Peyer's patch (tissue), 4 donors: ENCODE measurements at regions not wholly inside any gene's neighbourhood (a gene's known extent, or its start where the extent isn't known, plus 50 kb on each side); places are given as distances from the start of the nearest gene placed in this dataset.
"Not testable (repeated sequence)": the region's sequence is repeated elsewhere in the genome, so short reads cannot be mapped to it uniquely, and the experiment has no call there.

Experiments used
- DNase-seq, 3 donors: peaks; one replicate each; pipeline ENCODE4 v3.0.0-alpha.2; 2017 to 2019
- H3K27ac ChIP-seq, 4 donors: fragments of 200-600 bp; sonication (generic); one replicate each; pipeline ENCODE4 v1.5.1; 2016 to 2019
- H3K27me3 ChIP-seq, 2 donors: fragments of 200-600 bp; sonication (generic); one replicate each; pipeline ENCODE4 v1.5.1; 2019
- H3K36me3 ChIP-seq, 3 donors: fragments of 200-600 bp; sonication (generic); one replicate each; pipeline ENCODE4 v1.5.1; 2016 to 2019
- H3K4me1 ChIP-seq, 4 donors: fragments of 200-600 bp; sonication (generic); one replicate each; pipeline ENCODE4 v1.5.1; 2016 to 2019
- H3K4me3 ChIP-seq, 4 donors: fragments of 200-600 bp; sonication (generic); 1 replicate in 3 of 4; 2 replicates in 1 of 4; pipeline ENCODE4 v1.5.1; 2016 to 2019; ENCODE audit warnings: mild to moderate bottlenecking in 1 of 4
- H3K9me3 ChIP-seq, 4 donors: fragments of 200-600 bp; sonication (generic); one replicate each; pipeline ENCODE4 v1.5.1; 2016 to 2019; ENCODE audit warnings: mild to moderate bottlenecking in 1 of 4
- POLR2A ChIP-seq, 2 donors: fragments of 450-650 bp; IDR thresholded peaks; one replicate each; pipeline ENCODE4 v1.5.1; 2017; ENCODE audit warnings: antibody characterized with exemption in 2 of 2, mild to moderate bottlenecking in 2 of 2, moderate library complexity in 2 of 2
- TF ChIP-seq, protein P1 (sequence below), 6 experiments: fragments of 450-650 bp in 4 of 6; fragments of 200-600 bp in 2 of 6; sonication (generic) in 1 of 6; IDR thresholded peaks; one replicate each; pipeline ENCODE4 v1.5.1; 2017 to 2019; ENCODE audit warnings: antibody characterized with exemption in 6 of 6, mild to moderate bottlenecking in 3 of 6, moderate library complexity in 1 of 6

DNA sequence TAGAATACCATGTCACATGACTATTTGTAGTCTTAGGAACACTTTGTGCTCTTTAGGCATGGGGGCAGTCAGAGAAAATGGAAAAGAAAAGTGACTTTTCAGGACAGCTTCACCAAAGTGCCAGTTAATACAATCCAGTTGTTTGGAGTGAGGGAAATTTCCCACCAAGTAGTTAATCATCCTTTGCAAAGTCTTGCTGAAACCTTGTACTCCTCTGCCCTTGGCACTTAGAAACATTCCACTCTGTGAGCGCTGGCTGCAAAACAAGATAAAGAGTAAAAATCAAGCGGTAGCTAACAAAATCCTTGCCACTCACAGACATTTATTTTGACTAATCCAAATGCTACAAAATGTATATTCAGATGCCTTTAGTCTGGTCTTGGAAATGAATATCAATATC lies 229.2 kb upstream of the HSF2 start:
- no peaks in the 10 kb centered on the region for H3K36me3 ChIP-seq
- DNase-seq: no peak
- no peaks in the 10 kb centered on the region for H3K4me1 ChIP-seq
- TF ChIP-seq, protein P1, sequence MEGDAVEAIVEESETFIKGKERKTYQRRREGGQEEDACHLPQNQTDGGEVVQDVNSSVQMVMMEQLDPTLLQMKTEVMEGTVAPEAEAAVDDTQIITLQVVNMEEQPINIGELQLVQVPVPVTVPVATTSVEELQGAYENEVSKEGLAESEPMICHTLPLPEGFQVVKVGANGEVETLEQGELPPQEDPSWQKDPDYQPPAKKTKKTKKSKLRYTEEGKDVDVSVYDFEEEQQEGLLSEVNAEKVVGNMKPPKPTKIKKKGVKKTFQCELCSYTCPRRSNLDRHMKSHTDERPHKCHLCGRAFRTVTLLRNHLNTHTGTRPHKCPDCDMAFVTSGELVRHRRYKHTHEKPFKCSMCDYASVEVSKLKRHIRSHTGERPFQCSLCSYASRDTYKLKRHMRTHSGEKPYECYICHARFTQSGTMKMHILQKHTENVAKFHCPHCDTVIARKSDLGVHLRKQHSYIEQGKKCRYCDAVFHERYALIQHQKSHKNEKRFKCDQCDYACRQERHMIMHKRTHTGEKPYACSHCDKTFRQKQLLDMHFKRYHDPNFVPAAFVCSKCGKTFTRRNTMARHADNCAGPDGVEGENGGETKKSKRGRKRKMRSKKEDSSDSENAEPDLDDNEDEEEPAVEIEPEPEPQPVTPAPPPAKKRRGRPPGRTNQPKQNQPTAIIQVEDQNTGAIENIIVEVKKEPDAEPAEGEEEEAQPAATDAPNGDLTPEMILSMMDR (IDR thresholded peaks at IDR 0.05): no peak
- no peak for TF ChIP-seq POLR2A (IDR thresholded peaks at IDR 0.05)
- no peak overlapping the region for H3K27ac ChIP-seq
- no peak overlapping the region for H3K4me3 ChIP-seq
- no peaks in the 10 kb centered on the region for H3K27me3 ChIP-seq
- H3K9me3 ChIP-seq: no peaks in the 10 kb centered on the region

DNA sequence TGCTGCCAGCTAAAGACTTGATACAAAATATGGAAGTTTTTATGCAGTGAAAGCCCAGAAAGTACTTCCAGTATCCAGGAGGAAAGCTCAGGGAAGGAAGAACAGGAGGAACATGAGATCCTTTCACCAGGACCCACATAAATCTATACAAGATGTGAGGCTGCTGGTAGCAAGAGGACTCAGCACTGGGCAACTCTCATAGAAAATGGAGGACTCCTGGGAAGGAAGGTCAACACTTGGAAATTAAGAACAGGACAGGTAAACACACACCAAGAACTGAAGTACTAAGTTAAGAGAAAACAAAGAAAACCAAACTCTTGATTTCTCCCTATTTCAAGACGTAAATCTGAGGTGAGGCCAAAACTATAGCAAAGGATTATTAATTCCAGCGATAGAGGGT lies 220.5 kb upstream of the HSF2 start:
- no peaks in the 10 kb centered on the region for H3K27me3 ChIP-seq

DNA sequence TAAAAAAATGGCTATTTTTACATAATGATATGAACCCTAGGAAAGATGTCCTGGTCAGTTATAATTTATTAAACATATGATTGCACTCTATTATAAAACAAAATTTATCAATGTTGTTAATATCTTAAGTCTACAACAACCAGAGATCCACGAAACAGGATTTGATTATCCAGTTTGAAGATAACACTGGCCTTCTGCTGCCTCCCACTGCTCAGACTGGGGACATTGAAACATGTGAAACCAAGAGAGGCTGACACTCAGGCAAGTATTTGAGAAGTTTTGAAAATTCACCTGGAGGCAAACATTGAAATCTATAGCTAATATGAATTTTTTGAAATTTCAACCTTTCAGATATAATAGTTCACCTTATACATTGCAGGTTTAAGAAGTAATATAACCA lies 219.3 kb upstream of the HSF2 start:
- Histone ChIP-seq H3K9me3 (no peaks in the 10 kb centered on the region), H3K36me3 (no peaks in the 10 kb centered on the region), H3K4me1 (no peaks in the 10 kb centered on the region), H3K27me3 (no peaks in the 10 kb centered on the region), H3K27ac (no peak overlapping the region), H3K4me3 (no peak overlapping the region)
- no peak for DNase-seq
- TF ChIP-seq POLR2A (IDR thresholded peaks at IDR 0.05): no peak
- TF ChIP-seq, protein P1 (IDR thresholded peaks at IDR 0.05): no peak

More for the DNA sequence above, 220.5 kb upstream of the HSF2 start:
- TF ChIP-seq, protein P1 (IDR thresholded peaks at IDR 0.05): no peak
- no peak for TF ChIP-seq POLR2A (IDR thresholded peaks at IDR 0.05)
- no peak for DNase-seq
- Histone ChIP-seq H3K27ac (no peak overlapping the region), H3K4me3 (no peak overlapping the region), H3K36me3 (no peaks in the 10 kb centered on the region), H3K4me1 (no peaks in the 10 kb centered on the region), H3K9me3 (no peaks in the 10 kb centered on the region)

DNA sequence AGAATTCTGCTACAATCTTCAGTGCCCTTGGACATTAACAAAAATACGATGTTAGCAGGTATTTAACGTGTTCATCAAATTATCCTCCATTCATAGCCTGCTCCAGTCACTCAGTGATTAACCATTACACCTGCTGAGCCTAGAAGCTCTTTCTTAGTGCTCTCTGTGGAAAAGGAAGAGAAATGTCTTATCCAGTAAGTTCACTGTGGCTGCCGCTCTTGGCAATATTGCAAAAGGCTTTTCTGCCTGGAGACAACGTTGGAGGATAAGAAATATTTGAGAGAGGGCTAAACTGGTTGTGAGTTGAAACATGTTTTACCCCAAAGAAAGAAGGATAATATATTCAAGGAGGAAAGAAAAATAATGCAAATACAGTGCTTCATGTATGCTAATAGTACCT lies 217.4 kb upstream of the HSF2 start:
- Histone ChIP-seq H3K36me3 (no peaks in the 10 kb centered on the region), H3K4me1 (no peaks in the 10 kb centered on the region), H3K27ac (no peak overlapping the region), H3K4me3 (no peak overlapping the region), H3K9me3 (no peaks in the 10 kb centered on the region), H3K27me3 (no peaks in the 10 kb centered on the region)
- no peak for TF ChIP-seq POLR2A (IDR thresholded peaks at IDR 0.05)
- TF ChIP-seq, protein P1 (IDR thresholded peaks at IDR 0.05): no peak
- DNase-seq: no peak

DNA sequence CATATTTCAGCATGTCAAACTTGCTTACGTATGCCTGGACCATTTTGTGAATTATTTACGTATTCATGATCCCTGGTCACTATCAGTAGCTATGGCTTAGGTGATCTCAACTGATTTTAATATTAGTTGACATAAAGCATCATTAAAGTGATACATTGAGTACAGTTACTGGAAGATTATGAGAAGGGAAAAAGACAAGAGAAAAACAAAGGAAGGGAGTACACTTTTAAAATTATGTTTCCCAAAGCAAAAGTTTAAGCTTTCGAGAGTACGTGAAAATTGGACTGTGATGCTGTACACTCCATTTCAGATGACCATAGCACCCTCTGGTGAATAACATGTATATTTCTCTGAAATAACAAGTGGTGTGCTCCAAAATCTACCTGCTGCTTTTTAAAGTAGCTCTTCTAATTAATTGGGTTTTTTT lies 215.0 kb upstream of the HSF2 start:
- Histone ChIP-seq H3K4me3 (no peak overlapping the region), H3K27me3 (no peaks in the 10 kb centered on the region), H3K9me3 (no peaks in the 10 kb centered on the region), H3K4me1 (no peaks in the 10 kb centered on the region), H3K36me3 (no peaks in the 10 kb centered on the region), H3K27ac (no peak overlapping the region)
- no peak for TF ChIP-seq POLR2A (IDR thresholded peaks at IDR 0.05)
- TF ChIP-seq, protein P1 (IDR thresholded peaks at IDR 0.05): peak in 3 of 6 experiments; percentile 28 to 37 (median 33)
- DNase-seq: no peak

DNA sequence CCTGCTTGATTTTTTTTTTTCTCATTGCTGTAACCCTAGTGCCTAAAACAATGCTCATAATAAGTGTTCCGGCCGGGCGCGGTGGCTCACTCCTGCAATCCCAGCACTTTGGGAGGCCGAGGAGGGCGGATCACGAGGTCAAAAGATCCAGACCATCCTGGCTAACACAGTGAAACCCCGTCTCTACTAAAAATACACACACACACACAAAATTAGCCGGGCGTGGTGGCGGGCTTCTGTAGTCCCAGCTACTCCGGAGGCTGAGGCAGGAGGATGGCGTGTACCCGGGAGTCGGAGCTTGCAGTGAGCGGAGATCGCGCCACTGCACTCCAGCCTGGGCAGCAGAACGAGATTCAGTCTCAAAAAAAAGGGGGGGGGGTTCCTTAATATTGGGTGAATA lies 214.0 kb upstream of the HSF2 start:
- not testable (repeated sequence) for H3K27me3 ChIP-seq, DNase-seq, H3K4me1 ChIP-seq, H3K27ac ChIP-seq, H3K36me3 ChIP-seq, H3K4me3 ChIP-seq, H3K9me3 ChIP-seq
